Hepatocyte (in vitro differentiated cells): ENCODE measurements at regions not wholly inside any gene's neighbourhood (a gene's known extent, or its start where the extent isn't known, plus 50 kb on each side); places are given as distances from the start of the nearest gene placed in this dataset.

Experiments used
- DNase-seq: peaks from one replicate; pipeline ENCODE4 v3.0.0-alpha.2; 2016; ENCODE audit warnings: low spot score
- H2AFZ ChIP-seq: fragments of 200-600 bp; sonication (generic); 2 replicates; pipeline ENCODE4 v1.6.0; 2016; ENCODE audit warnings: antibody characterized with exemption, mild to moderate bottlenecking
- H3K27ac ChIP-seq: fragments of 200-600 bp; sonication (generic); 2 replicates; pipeline ENCODE4 v1.5.1; 2016; ENCODE audit warnings: mild to moderate bottlenecking
- H3K27me3 ChIP-seq: fragments of 200-600 bp; sonication (generic); 2 replicates; pipeline ENCODE4 v1.6.1; 2016
- H3K36me3 ChIP-seq: fragments of 200-600 bp; sonication (generic); replicated peaks from 2 replicates; pipeline ENCODE4 v1.5.1; 2016; ENCODE audit warnings: low read depth; ENCODE audit not compliant: insufficient read depth
- H3K4me1 ChIP-seq: fragments of 200-600 bp; sonication (generic); 2 replicates; pipeline ENCODE4 v1.5.1; 2016; ENCODE audit warnings: mild to moderate bottlenecking, moderate library complexity; ENCODE audit not compliant: insufficient read depth
- H3K4me2 ChIP-seq: fragments of 200-600 bp; sonication (generic); 2 replicates; pipeline ENCODE4 v1.6.0; 2016
- H3K4me3 ChIP-seq: fragments of 200-600 bp; sonication (generic); 2 replicates; pipeline ENCODE4 v1.5.1; 2016; ENCODE audit warnings: mild to moderate bottlenecking
- H3K79me2 ChIP-seq: fragments of 200-600 bp; sonication (generic); 2 replicates; pipeline ENCODE4 v1.6.0; 2017; ENCODE audit warnings: mild to moderate bottlenecking
- H3K9me2 ChIP-seq: fragments of 200-600 bp; sonication (generic); replicated peaks from 2 replicates; pipeline ENCODE4 v1.6.0; 2017; ENCODE audit warnings: mild to moderate bottlenecking; ENCODE audit not compliant: insufficient read depth
- H3K9me3 ChIP-seq: fragments of 200-600 bp; sonication (generic); 2 replicates; pipeline ENCODE4 v1.5.1; 2016; ENCODE audit warnings: low read depth, mild to moderate bottlenecking
- H4K20me1 ChIP-seq: fragments of 200-600 bp; sonication (generic); 2 replicates; pipeline ENCODE4 v1.6.0; 2016; ENCODE audit warnings: mild to moderate bottlenecking; ENCODE audit not compliant: insufficient read depth, poor library complexity, severe bottlenecking
- CTCF ChIP-seq: fragments of 200-600 bp; sonication (generic); IDR thresholded peaks from 2 replicates; pipeline ENCODE4 v1.5.1; 2016; ENCODE audit warnings: antibody characterized with exemption, mild to moderate bottlenecking; ENCODE audit not compliant: poor library complexity
- EZH2 ChIP-seq: fragments of 200-600 bp; sonication (generic); IDR thresholded peaks from 2 replicates; pipeline ENCODE4 v1.6.1; 2016; ENCODE audit warnings: antibody characterized with exemption, mild to moderate bottlenecking, borderline replicate concordance
- EZH2phosphoT487 ChIP-seq: fragments of 200-600 bp; sonication (generic); IDR thresholded peaks from one replicate; pipeline ENCODE4 v1.6.1; 2018; ENCODE audit warnings: antibody characterized with exemption, mild to moderate bottlenecking, low read depth, moderate library complexity; ENCODE audit not compliant: unreplicated experiment, severe bottlenecking
- WGBS: methylation state at CpG from one replicate; pipeline ENCODE4 v1.1.6; 2016; ENCODE audit warnings: low lambda C conversion rate; ENCODE audit errors: missing lambda C conversion rate; 5-methylcytosine and 5-hydroxymethylcytosine counted together

- TF ChIP-seq EZH2 (no peak), CTCF (no peak), EZH2phosphoT487 (no peak)
- peaks cover 11% of the 10 kb centered on the region for H3K4me1 ChIP-seq
- H4K20me1 ChIP-seq = no peaks in the 10 kb centered on the region
- no peaks in the 10 kb centered on the region for H3K36me3 ChIP-seq
- no peaks in the 10 kb centered on the region for H3K27me3 ChIP-seq
- DNase-seq = peak; percentile 8
- H3K9me3 ChIP-seq = no peaks in the 10 kb centered on the region
- peak overlapping the region; percentile 5 for H3K4me2 ChIP-seq
- H3K27ac ChIP-seq = peak overlapping the region; percentile 64
- no peaks in the 10 kb centered on the region for H3K79me2 ChIP-seq
- H2AFZ ChIP-seq = no peak overlapping the region
- no peak overlapping the region for H3K4me3 ChIP-seq
- H3K9me2 ChIP-seq = no peaks in the 10 kb centered on the region
- WGBS = 57% methylated on average over 2 of the region's 2 CpGs
Observed at GRCh38 chr4:81845273-81845672, 373.6 kb upstream of the RASGEF1B start.

- H4K20me1 ChIP-seq = no peaks in the 10 kb centered on the region
- DNase-seq = peak; percentile 89
- peak overlapping the region; percentile 5 for H3K4me2 ChIP-seq
- H2AFZ ChIP-seq = no peak overlapping the region
- no peak for TF ChIP-seq EZH2
- peak; percentile 78 for TF ChIP-seq CTCF
- H3K27ac ChIP-seq = peak overlapping the region; percentile 64
- H3K4me3 ChIP-seq = no peak overlapping the region
- no peaks in the 10 kb centered on the region for H3K9me3 ChIP-seq
- H3K9me2 ChIP-seq = no peaks in the 10 kb centered on the region
- no peaks in the 10 kb centered on the region for H3K36me3 ChIP-seq
- H3K27me3 ChIP-seq = no peaks in the 10 kb centered on the region
- 1% methylated on average over 3 of the region's 3 CpGs for WGBS
- H3K79me2 ChIP-seq = no peaks in the 10 kb centered on the region
- peaks cover 11% of the 10 kb centered on the region for H3K4me1 ChIP-seq
Observed at GRCh38 chr4:81844717-81845116, 373.0 kb upstream of the RASGEF1B start.

GRCh38 chr4:81839347-81840042, 367.8 kb upstream of the RASGEF1B start:
- Histone ChIP-seq H3K9me3 (no peaks in the 10 kb centered on the region), H3K4me3 (no peak overlapping the region), H3K27me3 (no peaks in the 10 kb centered on the region), H3K79me2 (no peaks in the 10 kb centered on the region), H2AFZ (no peak overlapping the region), H3K36me3 (no peaks in the 10 kb centered on the region), H3K4me2 (no peak overlapping the region), H4K20me1 (no peaks in the 10 kb centered on the region), H3K27ac (peak overlapping the region; percentile 15), H3K4me1 (no peaks in the 10 kb centered on the region), H3K9me2 (no peaks in the 10 kb centered on the region)
- 71% methylated on average over 1 of the region's 1 CpG for WGBS
- no peak for TF ChIP-seq EZH2
- no peak for TF ChIP-seq EZH2phosphoT487
- TF ChIP-seq CTCF = no peak
- DNase-seq = no peak

GRCh38 chr4:81838586-81838985, 366.9 kb upstream of the RASGEF1B start:
- WGBS = 98% methylated on average over 2 of the region's 2 CpGs
- TF ChIP-seq EZH2 = no peak
- no peak for TF ChIP-seq EZH2phosphoT487
- TF ChIP-seq CTCF = no peak
- Histone ChIP-seq H3K4me1 (no peaks in the 10 kb centered on the region), H4K20me1 (no peaks in the 10 kb centered on the region), H3K4me3 (no peak overlapping the region), H3K9me3 (no peaks in the 10 kb centered on the region), H3K36me3 (no peaks in the 10 kb centered on the region), H3K4me2 (no peak overlapping the region), H3K27ac (no peak overlapping the region), H3K27me3 (no peaks in the 10 kb centered on the region), H2AFZ (no peak overlapping the region), H3K79me2 (no peaks in the 10 kb centered on the region), H3K9me2 (no peaks in the 10 kb centered on the region)
- DNase-seq = no peak
